B cell (primary cell): ENCODE measurements at regions not wholly inside any gene's neighbourhood (a gene's known extent, or its start where the extent isn't known, plus 50 kb on each side); places are given as distances from the start of the nearest gene placed in this dataset.

Source experiments
- ATAC-seq: fragments of 200-7000 bp; cut with Tn5 transposase; one replicate; pipeline ENCODE4 v1.10.0; 2021; ENCODE audit warnings: low read depth, mild to moderate bottlenecking, moderate number of reproducible peaks, moderate library complexity
- CTCF ChIA-PET: fragments of 350-600 bp; sonication (Branson Sonifier 250); formaldehyde crosslinking; loops from one replicate; lab custom pipeline; 2021; ENCODE audit warnings: antibody characterized with exemption, inconsistent platforms; lab: Charles Lee
- POLR2A ChIA-PET: fragments of 350-600 bp; sonication (Branson Sonifier 250); formaldehyde crosslinking; loops from one replicate; lab custom pipeline; 2021; ENCODE audit warnings: antibody characterized with exemption; lab: Charles Lee
- DNase-seq: peaks from one replicate; pipeline ENCODE4 v3.0.0; 2013
- H2AFZ ChIP-seq: 2 replicates; pipeline ENCODE4 v1.6.1; 2012; ENCODE audit warnings: mild to moderate bottlenecking, low read depth, low read length; ENCODE audit not compliant: insufficient read depth, poor library complexity, severe bottlenecking
- H3K27ac ChIP-seq, 2 donors: 1 replicate in 1 of 2; 2 replicates in 1 of 2; pipeline ENCODE4 v1.5.1; 2012 to 2013; ENCODE audit warnings: low read length in 2 of 2, mild to moderate bottlenecking in 2 of 2, moderate library complexity in 1 of 2
- H3K27me3 ChIP-seq, 4 experiments: fragments of 200-600 bp in 1 of 4; sonication (generic) in 1 of 4; replicated peaks in 1 of 4; 1 replicate in 2 of 4; 2 replicates in 2 of 4; pipeline versions ENCODE4 v1.6.1 to v1.7.0; 2013 to 2016; ENCODE audit warnings: low read length in 3 of 4, mild to moderate bottlenecking in 2 of 4, mixed read lengths in 1 of 4, moderate library complexity in 1 of 4; ENCODE audit not compliant: insufficient read depth in 4 of 4, control insufficient read depth in 3 of 4; ENCODE audit errors: control extremely low read depth in 1 of 4
- H3K36me3 ChIP-seq, 2 experiments: replicated peaks in 1 of 2; 1 replicate in 1 of 2; 2 replicates in 1 of 2; pipeline versions ENCODE4 v1.6.1 to v1.7.1; 2013; ENCODE audit warnings: low read length in 1 of 2; ENCODE audit not compliant: insufficient read depth in 2 of 2, control insufficient read depth in 1 of 2; ENCODE audit errors: control extremely low read depth in 1 of 2, extremely low read depth in 1 of 2
- H3K4me1 ChIP-seq, 2 donors: fragments of 200-600 bp in 1 of 2; sonication (generic) in 1 of 2; 1 replicate in 1 of 2; 2 replicates in 1 of 2; pipeline versions ENCODE4 v1.5.1 to v1.6.1; 2013 to 2017; ENCODE audit warnings: low read length in 2 of 2; ENCODE audit not compliant: control insufficient read depth in 2 of 2, insufficient read depth in 2 of 2
- H3K4me2 ChIP-seq: replicated peaks from 2 replicates; pipeline ENCODE3; 2012; ENCODE audit warnings: mild to moderate bottlenecking, low read depth, low read length; ENCODE audit not compliant: poor library complexity, severe bottlenecking
- H3K4me3 ChIP-seq, 5 experiments: fragments of 200-600 bp in 1 of 5; sonication (generic) in 1 of 5; 1 replicate in 3 of 5; 2 replicates in 2 of 5; pipeline versions ENCODE4 v1.5.1 to v1.7.0; 2011 to 2016; ENCODE audit warnings: low read length in 4 of 5, mild to moderate bottlenecking in 4 of 5, low read depth in 2 of 5, control low read depth in 1 of 5, moderate library complexity in 1 of 5; ENCODE audit not compliant: insufficient read depth in 1 of 5; ENCODE audit errors: control extremely low read depth in 1 of 5, extremely low read depth in 1 of 5
- H3K79me2 ChIP-seq: fragments of 200-600 bp; sonication (generic); one replicate; pipeline ENCODE4 v1.6.0; 2016; ENCODE audit warnings: low read length; ENCODE audit not compliant: control insufficient read depth, insufficient read depth
- H3K9ac ChIP-seq: fragments of 200-600 bp; sonication (generic); 2 replicates; pipeline ENCODE4 v1.6.1; 2017; ENCODE audit warnings: mild to moderate bottlenecking, low read length, moderate library complexity
- H3K9me3 ChIP-seq, 3 donors: one replicate each; pipeline versions ENCODE4 v1.6.1 to v1.7.1; 2013; ENCODE audit warnings: low read length in 2 of 3; ENCODE audit not compliant: control insufficient read depth in 2 of 3, insufficient read depth in 1 of 3; ENCODE audit errors: control extremely low read depth in 1 of 3
- H4K20me1 ChIP-seq: 2 replicates; pipeline ENCODE4 v1.6.0; 2012; ENCODE audit warnings: mild to moderate bottlenecking, low read length; ENCODE audit not compliant: insufficient read depth, control insufficient read depth, poor library complexity, severe bottlenecking
- H3K27ac Mint-ChIP-seq: one replicate; pipeline ENCODE4 v1.8.0; 2021; ENCODE audit warnings: mixed read lengths
- H3K27me3 Mint-ChIP-seq: one replicate; pipeline ENCODE4 v1.8.0; 2021; ENCODE audit warnings: mixed read lengths
- H3K4me1 Mint-ChIP-seq: one replicate; pipeline ENCODE4 v1.8.0; 2021; ENCODE audit warnings: mixed read lengths
- H3K4me3 Mint-ChIP-seq: one replicate; pipeline ENCODE4 v1.8.0; 2021; ENCODE audit warnings: mixed read lengths
- H3K9me3 Mint-ChIP-seq: one replicate; pipeline ENCODE4 v1.8.0; 2022; ENCODE audit warnings: mixed read lengths; ENCODE audit not compliant: insufficient read depth
- CTCF ChIP-seq: fragments of 200-600 bp; IDR thresholded peaks from one replicate; pipeline ENCODE4 v1.8.0; 2022; ENCODE audit warnings: antibody characterized with exemption, mild to moderate bottlenecking
- EZH2 ChIP-seq: IDR thresholded peaks from 2 replicates; pipeline ENCODE4 v1.6.1; 2012; ENCODE audit warnings: borderline replicate concordance, low read depth, mild to moderate bottlenecking, moderate library complexity, low read length; ENCODE audit not compliant: insufficient read depth, poor library complexity, severe bottlenecking
- WGBS: methylation state at CpG from one replicate; pipeline ENCODE4 v1.1.5; 2013; ENCODE audit warnings: missing lambda C conversion rate; ENCODE audit not compliant: insufficient coverage; 5-methylcytosine and 5-hydroxymethylcytosine counted together
- intact Hi-C: fragments of 100-400 bp; cut with micrococcal nuclease; formaldehyde crosslinking; loops from one replicate; pipeline ENCODE4 v1.10.0; 2022

GRCh38 chr2:52570716-52571115 lies 1196.9 kb upstream of the CHAC2 start:
- H3K4me3 Mint-ChIP-seq, result no peak overlapping the region

GRCh38 chr2:52563151-52563550 lies 1204.5 kb upstream of the CHAC2 start:
- Mint-ChIP-seq H3K4me1 (no peaks in the 10 kb centered on the region), H3K27ac (no peak overlapping the region), H3K4me3 (no peak overlapping the region), H3K27me3 (no peaks in the 10 kb centered on the region), H3K9me3 (peaks cover 5% of the 10 kb centered on the region)
- WGBS, result no CpG with 5 or more reads among the region's 3 CpGs
- H3K79me2 ChIP-seq, result no peaks in the 10 kb centered on the region
- no peaks in the 10 kb centered on the region for H3K27me3 ChIP-seq
- ChIA-PET CTCF (no interaction called here), POLR2A (no interaction called here)
- ATAC-seq (no peak), DNase-seq (no peak)
- no peak overlapping the region for H3K4me2 ChIP-seq
- no peak overlapping the region for H3K4me3 ChIP-seq
- H3K36me3 ChIP-seq, result no peaks in the 10 kb centered on the region
- H3K4me1 ChIP-seq, result no peaks in the 10 kb centered on the region
- H4K20me1 ChIP-seq, result no peaks in the 10 kb centered on the region
- no peak overlapping the region for H3K9ac ChIP-seq
- intact Hi-C loops, result no loop called here
- H2AFZ ChIP-seq, result no peak overlapping the region
- TF ChIP-seq EZH2 (no peak), CTCF (no peak)
- no peak overlapping the region for H3K27ac ChIP-seq
- no peaks in the 10 kb centered on the region for H3K9me3 ChIP-seq

More at GRCh38 chr2:52570716-52571115, 1196.9 kb upstream of the CHAC2 start:
- Histone ChIP-seq H4K20me1 (no peaks in the 10 kb centered on the region), H3K27me3 (no peaks in the 10 kb centered on the region), H3K36me3 (no peaks in the 10 kb centered on the region), H2AFZ (no peak overlapping the region), H3K27ac (no peak overlapping the region), H3K4me3 (no peak overlapping the region), H3K79me2 (no peaks in the 10 kb centered on the region), H3K9ac (no peak overlapping the region), H3K9me3 (peaks cover 0 to 27% (median 0%) of the 10 kb centered on the region in 3 donors), H3K4me2 (no peak overlapping the region), H3K4me1 (no peaks in the 10 kb centered on the region)
- ChIA-PET CTCF (no interaction called here), POLR2A (no interaction called here)
- Mint-ChIP-seq H3K9me3 (peaks cover 14% of the 10 kb centered on the region), H3K27ac (no peak overlapping the region), H3K4me1 (no peaks in the 10 kb centered on the region), H3K27me3 (no peaks in the 10 kb centered on the region)
- intact Hi-C loops, result no loop called here
- ATAC-seq, result no peak
- no peak for DNase-seq
- 96% methylated on average over 19 of the region's 19 CpGs for WGBS
- TF ChIP-seq EZH2 (no peak), CTCF (no peak)
